GM18508 (cell line): ENCODE measurements at regions not wholly inside any gene's neighbourhood (a gene's known extent, or its start where the extent isn't known, plus 50 kb on each side); places are given as distances from the start of the nearest gene placed in this dataset.
"Not testable (repeated sequence)": the region's sequence is repeated elsewhere in the genome, so short reads cannot be mapped to it uniquely, and the experiment has no call there.

Experiments
- ATAC-seq: cut with Tn5 transposase; IDR thresholded peaks from one replicate; pipeline ENCODE4 v1.9.1; 2021; ENCODE audit warnings: moderate number of reproducible peaks; ENCODE audit not compliant: insufficient read depth, unreplicated experiment

GRCh38 chrX:67213686-67214085, 330.1 kb upstream of the AR start:
- ATAC-seq, result not testable (repeated sequence)

DNA sequence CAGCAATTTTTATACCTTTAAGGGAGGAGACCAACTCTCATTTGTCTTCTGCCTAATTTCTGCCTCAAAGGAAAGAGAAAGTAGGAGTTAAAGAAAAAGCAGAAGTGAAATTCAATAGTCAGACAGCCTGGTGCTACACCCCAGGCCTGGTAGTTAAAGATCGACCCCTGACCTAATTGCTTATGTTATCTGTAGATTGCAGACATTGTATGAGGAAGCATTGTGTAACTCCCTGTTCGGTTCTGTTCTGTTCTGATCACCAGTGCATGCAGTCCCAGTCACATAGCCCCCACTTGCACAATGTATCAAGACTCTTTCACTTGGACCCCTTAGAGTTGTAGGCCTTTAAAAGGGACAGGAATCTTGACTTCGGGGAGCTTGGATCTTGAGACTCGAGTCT, 335.9 kb upstream of the AR start:
- ATAC-seq, result no peak

- ATAC-seq, result no peak
Observed at GRCh38 chrX:67159437-67159836, 384.4 kb upstream of the AR start.

GRCh38 chrX:67114635-67115034, 429.2 kb upstream of the AR start:
- ATAC-seq, result no peak

- no peak for ATAC-seq
Observed at GRCh38 chrX:67105758-67106116, 438.1 kb upstream of the AR start.

DNA sequence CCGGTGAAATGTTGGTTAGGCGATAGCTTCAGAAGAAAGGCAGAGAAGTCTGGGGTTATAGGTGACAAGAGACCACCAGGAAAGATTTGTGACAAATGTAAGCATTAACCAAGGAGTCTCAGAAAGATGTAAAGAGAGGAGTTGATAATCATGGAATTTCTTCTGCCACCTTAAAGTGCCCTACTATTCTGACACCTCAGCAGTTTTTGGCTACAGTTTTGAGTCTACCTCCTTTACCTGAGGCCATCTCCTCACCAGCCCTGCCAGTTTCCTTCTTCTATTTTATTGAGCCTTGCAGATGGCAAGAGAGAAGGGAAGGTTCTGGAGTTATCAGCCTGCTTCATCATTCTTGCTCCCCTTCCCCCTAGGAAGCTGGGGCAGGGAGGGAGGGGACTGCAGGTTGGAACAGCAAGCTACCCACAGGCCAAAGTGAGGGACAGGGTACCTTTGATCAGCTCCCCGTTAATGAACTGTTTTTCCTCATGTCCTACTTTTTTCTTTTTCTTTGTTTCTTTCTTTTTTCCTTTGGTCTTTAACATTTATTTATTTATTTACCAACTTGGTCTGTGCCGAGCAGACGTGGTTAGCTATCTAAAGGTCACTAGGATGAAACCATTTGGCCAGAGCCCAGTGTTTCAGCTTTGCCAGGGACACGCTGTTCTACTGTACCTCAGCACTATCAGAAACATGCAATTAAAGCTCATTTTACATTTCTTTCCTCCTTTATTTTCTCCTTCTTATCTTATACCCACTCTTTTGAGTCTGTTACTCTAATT, 438.7 kb upstream of the AR start:
- no peak for ATAC-seq

DNA sequence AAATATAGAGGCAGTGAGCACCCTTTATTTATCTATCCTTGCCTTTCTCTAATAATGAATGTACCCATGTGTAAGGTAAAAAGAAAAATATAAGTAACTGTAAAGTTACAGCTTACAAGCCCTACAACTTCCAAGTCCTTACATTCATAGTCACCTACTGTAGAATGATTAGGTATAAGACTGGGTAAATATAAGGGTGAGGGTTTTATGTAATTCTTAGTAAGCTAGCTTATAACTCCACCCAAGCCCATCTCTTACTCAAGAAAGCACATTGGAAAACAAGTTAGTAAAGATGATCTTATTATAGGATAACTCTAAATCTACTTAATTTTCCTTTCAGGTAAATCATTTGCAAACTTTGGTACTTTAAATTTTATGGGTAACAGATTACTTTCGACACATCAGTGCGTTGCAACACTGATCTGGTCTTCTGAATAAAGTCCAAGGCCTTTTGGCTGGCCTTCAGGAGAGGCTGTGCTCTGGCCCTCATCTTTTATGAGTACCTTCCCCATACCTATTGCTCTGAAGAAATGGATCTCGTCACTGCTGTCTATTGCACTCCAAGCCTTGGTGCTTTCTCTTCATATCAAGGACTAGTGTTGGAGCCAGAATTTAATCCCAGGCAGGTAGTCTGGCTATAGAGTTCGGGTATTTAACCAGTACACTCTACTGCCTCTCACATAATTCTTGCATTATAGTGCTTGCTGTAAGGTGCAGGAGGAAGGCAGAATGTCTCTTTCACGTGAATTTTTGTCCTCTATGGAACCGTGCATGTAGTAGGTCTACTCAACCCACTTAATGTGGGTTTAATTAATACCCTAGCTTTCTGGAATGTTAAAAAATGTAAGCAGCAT, 443.6 kb upstream of the AR start:
- no peak for ATAC-seq

GRCh38 chrX:67094061-67094460, 449.8 kb upstream of the AR start:
- ATAC-seq, result no peak

DNA sequence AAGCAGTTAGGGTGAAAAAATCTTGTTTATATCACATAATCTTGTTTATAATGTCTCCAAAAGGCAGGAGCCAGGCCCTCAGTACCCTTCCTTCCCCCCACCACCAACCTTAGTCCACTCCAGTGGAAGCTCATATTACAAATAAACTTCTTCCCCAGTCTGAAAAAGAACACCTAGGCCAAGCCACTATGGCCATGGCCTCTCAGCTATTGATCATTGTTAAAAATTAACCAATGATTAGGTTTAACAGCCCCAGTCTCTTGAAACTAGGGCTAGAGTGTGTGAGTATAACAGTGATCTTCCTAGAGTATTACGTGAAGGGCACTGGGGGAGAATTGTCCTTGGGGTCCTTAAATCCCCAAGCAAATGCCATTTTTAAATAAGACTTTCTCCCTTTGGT, 411.9 kb upstream of the EDA2R start:
- no peak for ATAC-seq

DNA sequence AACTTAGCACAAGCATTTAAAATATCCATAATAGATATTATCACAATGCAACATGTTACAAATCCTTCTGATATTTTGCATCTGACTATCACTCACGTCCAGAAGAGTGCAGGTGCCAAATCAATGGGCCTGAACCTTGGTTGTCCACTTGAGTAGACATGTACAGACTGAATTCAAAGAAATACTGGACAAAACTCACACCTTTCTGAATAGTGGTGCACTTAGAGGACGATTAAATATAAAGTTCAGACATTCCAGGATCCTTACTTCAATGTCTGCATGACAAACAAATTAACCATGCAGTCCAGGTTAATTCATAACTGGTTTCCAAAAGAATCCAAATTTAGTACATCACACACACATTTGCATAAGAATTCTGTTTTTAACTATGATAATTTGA, 406.0 kb upstream of the EDA2R start:
- ATAC-seq, result no peak

GRCh38 chrX:67044029-67044653, 405.3 kb upstream of the EDA2R start:
- ATAC-seq, result no peak

DNA sequence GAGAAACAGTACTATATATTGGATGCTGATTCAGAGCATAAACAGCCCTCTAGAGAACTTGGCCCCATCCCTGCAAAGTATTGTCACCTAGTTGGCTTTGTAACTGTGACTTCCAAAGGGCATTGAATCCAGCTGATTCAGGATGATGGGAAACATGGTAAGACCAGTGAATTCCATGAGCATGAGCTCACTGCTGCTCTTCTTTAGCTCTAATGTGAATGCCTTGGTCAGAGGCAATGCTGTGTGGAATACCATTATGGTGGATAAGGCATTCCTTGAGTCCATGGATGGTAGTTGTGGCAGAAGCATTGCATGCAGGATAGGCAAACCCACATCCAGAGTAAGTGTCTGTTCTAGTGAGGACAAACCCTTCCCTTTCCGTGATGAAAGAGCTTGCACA, 365.6 kb upstream of the EDA2R start:
- no peak for ATAC-seq

GRCh38 chrX:66994729-66995128, 355.9 kb upstream of the EDA2R start:
- ATAC-seq, result no peak

- not testable (repeated sequence) for ATAC-seq
Observed at GRCh38 chrX:66992077-66992476, 353.2 kb upstream of the EDA2R start.

- no peak for ATAC-seq
Observed at GRCh38 chrX:66988331-66988730, 349.5 kb upstream of the EDA2R start.

- ATAC-seq, result no peak
Observed at GRCh38 chrX:66961665-66962064, 322.8 kb upstream of the EDA2R start.

DNA sequence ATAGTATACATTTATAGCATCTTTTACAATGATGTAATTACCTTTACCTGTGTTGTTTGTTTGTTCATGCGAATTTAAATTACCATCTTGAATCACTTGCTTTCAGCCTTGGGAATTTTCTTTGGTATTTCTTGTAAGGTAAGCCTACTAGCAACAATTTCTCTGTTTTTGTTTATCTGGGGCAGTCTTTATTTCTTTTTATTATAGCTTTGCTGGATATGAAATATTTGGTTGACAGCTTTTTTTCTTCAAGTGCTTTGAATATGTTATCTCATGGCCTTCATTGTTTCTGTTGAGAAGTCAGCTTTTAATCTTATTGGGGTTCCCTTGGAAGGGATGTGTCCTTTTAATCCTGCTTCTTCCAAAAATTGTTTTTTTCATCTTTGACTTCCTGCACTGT, 292.8 kb upstream of the EDA2R start:
- no peak for ATAC-seq

- not testable (repeated sequence) for ATAC-seq
Observed at GRCh38 chrX:66930516-66930915, 291.6 kb upstream of the EDA2R start.

- ATAC-seq, result no peak
Observed at GRCh38 chrX:66920296-66920695, 281.4 kb upstream of the EDA2R start.

- no peak for ATAC-seq
Observed at GRCh38 chrX:66919280-66919832, 280.5 kb upstream of the EDA2R start.

GRCh38 chrX:66918511-66918910, 279.6 kb upstream of the EDA2R start:
- no peak for ATAC-seq
